HEK293T (cell line): ENCODE measurements at regions not wholly inside any gene's neighbourhood (a gene's known extent, or its start where the extent isn't known, plus 50 kb on each side); places are given as distances from the start of the nearest gene placed in this dataset.

Experiments used
- CTCF ChIA-PET: fragments of 350-600 bp; formaldehyde crosslinking; extraction: SDS; loops from one replicate; lab custom pipeline; 2021; ENCODE audit warnings: antibody characterized with exemption, inconsistent platforms; lab: Yijun Ruan, JAX
- POLR2A ChIA-PET: fragments of 350-600 bp; formaldehyde crosslinking; extraction: SDS; loops from one replicate; lab custom pipeline; 2020; ENCODE audit warnings: antibody characterized with exemption, inconsistent platforms; lab: Yijun Ruan, JAX
- DNase-seq: peaks from one replicate; pipeline ENCODE4 v3.0.0; 2012; ENCODE audit warnings: mixed read lengths; ENCODE audit errors: extremely low spot score
- ARNT ChIP-seq: fragments of 450-650 bp; IDR thresholded peaks from 2 replicates; pipeline ENCODE4 v1.6.1; 2017; ENCODE audit warnings: mild to moderate bottlenecking
- BHLHE40 ChIP-seq: fragments of 450-650 bp; IDR thresholded peaks from 2 replicates; pipeline ENCODE4 v1.6.1; 2016; ENCODE audit warnings: mild to moderate bottlenecking, moderate library complexity, borderline replicate concordance
- CTBP1 ChIP-seq: fragments of 450-650 bp; IDR thresholded peaks from 2 replicates; pipeline ENCODE4 v1.6.1; 2016; ENCODE audit warnings: borderline replicate concordance
- ELF4 ChIP-seq: fragments of 450-650 bp; IDR thresholded peaks from 2 replicates; pipeline ENCODE4 v1.6.1; 2017; ENCODE audit warnings: antibody characterized with exemption
- FOXA1 ChIP-seq: fragments of 450-650 bp; IDR thresholded peaks from 2 replicates; pipeline ENCODE4 v1.6.1; 2016; ENCODE audit warnings: mild to moderate bottlenecking
- FOXK2 ChIP-seq: fragments of 450-650 bp; IDR thresholded peaks from 2 replicates; pipeline ENCODE4 v1.6.1; 2016; ENCODE audit warnings: mild to moderate bottlenecking
- FOXM1 ChIP-seq: fragments of 450-650 bp; IDR thresholded peaks from 2 replicates; pipeline ENCODE4 v1.6.1; 2017; ENCODE audit warnings: mild to moderate bottlenecking, borderline replicate concordance
- HDGF ChIP-seq: fragments of 450-650 bp; IDR thresholded peaks from 2 replicates; pipeline ENCODE4 v1.6.1; 2017; ENCODE audit warnings: antibody characterized with exemption, borderline replicate concordance
- L3MBTL2 ChIP-seq: fragments of 450-650 bp; conservative IDR thresholded peaks from 2 replicates; pipeline ENCODE4 v1.6.1; 2016; ENCODE audit warnings: mild to moderate bottlenecking
- LEF1 ChIP-seq: fragments of 450-650 bp; IDR thresholded peaks from 2 replicates; pipeline ENCODE4 v1.6.1; 2017; ENCODE audit warnings: mild to moderate bottlenecking, borderline replicate concordance
- NFRKB ChIP-seq: fragments of 450-650 bp; IDR thresholded peaks from 2 replicates; pipeline ENCODE4 v1.6.1; 2016; ENCODE audit warnings: mild to moderate bottlenecking, moderate library complexity
- PKNOX1 ChIP-seq: fragments of 450-650 bp; IDR thresholded peaks from 2 replicates; pipeline ENCODE4 v1.6.1; 2016
- SP1 ChIP-seq: fragments of 450-650 bp; IDR thresholded peaks from 2 replicates; pipeline ENCODE4 v1.6.1; 2017
- SUZ12 ChIP-seq: fragments of 450-650 bp; IDR thresholded peaks from 2 replicates; pipeline ENCODE4 v1.6.1; 2016; ENCODE audit warnings: mild to moderate bottlenecking
- TARDBP ChIP-seq: fragments of 450-650 bp; IDR thresholded peaks from 2 replicates; pipeline ENCODE4 v1.6.1; 2016
- ZNF384 ChIP-seq: fragments of 450-650 bp; IDR thresholded peaks from 2 replicates; pipeline ENCODE4 v1.6.1; 2016

GRCh38 chr16:7914748-7915147 lies 582.1 kb downstream of the RBFOX1 start:
- POLR2A ChIA-PET, result no interaction called here
- TF ChIP-seq L3MBTL2, result no peak
- no peak for TF ChIP-seq ELF4
- TF ChIP-seq FOXK2, result no peak
- TF ChIP-seq LEF1, result no peak
- no peak for TF ChIP-seq ARNT
- TF ChIP-seq PKNOX1, result no peak
- TF ChIP-seq FOXA1, result no peak
- TF ChIP-seq TARDBP, result no peak
- TF ChIP-seq NFRKB, result no peak
- TF ChIP-seq SP1, result no peak
- TF ChIP-seq CTBP1, result no peak
- no peak for TF ChIP-seq SUZ12
- no peak for TF ChIP-seq FOXM1
- no peak for TF ChIP-seq BHLHE40
- TF ChIP-seq HDGF, result no peak
- no peak for TF ChIP-seq ZNF384
- DNase-seq, result no peak
- CTCF ChIA-PET, result no interaction called here

DNA sequence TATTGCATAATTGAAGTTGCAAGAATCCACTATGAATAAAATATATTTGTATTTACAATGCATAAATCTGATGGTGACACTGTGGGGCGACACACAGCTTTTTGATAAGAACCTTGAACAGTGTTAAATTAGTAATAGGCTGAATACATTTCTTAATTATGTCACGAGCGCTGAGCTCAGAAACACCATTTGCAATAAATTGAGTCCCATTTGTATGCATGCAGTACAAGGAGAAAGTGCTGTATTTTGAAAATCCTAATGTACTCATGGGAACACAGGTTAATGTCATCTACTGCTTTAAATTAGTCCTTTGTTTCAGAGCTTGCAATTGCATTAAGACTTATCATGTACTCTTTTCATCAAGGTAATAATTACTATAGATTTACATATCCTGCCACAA lies 579.5 kb downstream of the RBFOX1 start:
- POLR2A ChIA-PET, result no interaction called here
- TF ChIP-seq HDGF (no peak), SP1 (no peak), LEF1 (no peak), FOXA1 (no peak), CTBP1 (no peak), ARNT (no peak), TARDBP (no peak), SUZ12 (no peak), ZNF384 (no peak), L3MBTL2 (no peak), FOXK2 (no peak), NFRKB (no peak), BHLHE40 (no peak), ELF4 (no peak), PKNOX1 (no peak), FOXM1 (no peak)
- no peak for DNase-seq
- CTCF ChIA-PET, result no interaction called here

GRCh38 chr16:7910116-7910515 lies 577.5 kb downstream of the RBFOX1 start:
- POLR2A ChIA-PET, result no interaction called here
- TF ChIP-seq CTBP1, result no peak
- no peak for TF ChIP-seq NFRKB
- no peak for TF ChIP-seq FOXA1
- TF ChIP-seq LEF1, result no peak
- no peak for TF ChIP-seq ARNT
- TF ChIP-seq ZNF384, result no peak
- no peak for TF ChIP-seq SUZ12
- no peak for TF ChIP-seq PKNOX1
- no peak for TF ChIP-seq SP1
- TF ChIP-seq BHLHE40, result no peak
- no peak for DNase-seq
- CTCF ChIA-PET, result no interaction called here

GRCh38 chr16:7888411-7888810 lies 555.8 kb downstream of the RBFOX1 start:
- ChIA-PET POLR2A (no interaction called here), CTCF (no interaction called here)
- TF ChIP-seq NFRKB (no peak), FOXM1 (no peak), CTBP1 (no peak), HDGF (no peak), L3MBTL2 (no peak), ZNF384 (no peak), ARNT (no peak), SUZ12 (no peak), TARDBP (no peak), BHLHE40 (no peak), ELF4 (no peak), SP1 (no peak)

DNA sequence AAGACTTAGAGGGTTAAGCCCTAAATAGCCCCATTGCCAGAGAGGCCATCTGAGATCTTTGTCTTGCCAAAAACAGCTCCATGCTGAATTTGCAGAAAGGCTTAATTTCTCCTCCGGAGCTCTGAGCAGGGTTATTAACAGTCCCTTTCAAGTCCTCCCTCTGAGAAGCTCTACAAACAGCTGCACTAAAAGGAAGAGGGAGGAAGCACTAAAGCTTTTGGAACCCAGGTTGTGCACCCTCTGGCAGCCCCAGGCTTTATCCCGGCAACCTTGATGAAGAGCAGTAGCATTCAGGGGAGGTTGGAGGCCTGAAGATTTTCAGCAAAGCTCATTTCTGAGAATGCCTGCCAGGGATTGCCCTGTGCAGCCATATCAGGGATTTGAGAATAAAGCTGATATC lies 554.7 kb downstream of the RBFOX1 start:
- DNase-seq, result no peak
- TF ChIP-seq FOXA1 (no peak), CTBP1 (no peak), L3MBTL2 (no peak), SUZ12 (no peak), ARNT (no peak), HDGF (no peak), FOXK2 (no peak), PKNOX1 (no peak), TARDBP (no peak), NFRKB (no peak), ZNF384 (no peak), SP1 (no peak), FOXM1 (no peak), ELF4 (no peak), LEF1 (no peak)
- CTCF ChIA-PET, result no interaction called here
- POLR2A ChIA-PET, result no interaction called here

More at GRCh38 chr16:7888411-7888810, 555.8 kb downstream of the RBFOX1 start:
- no peak for DNase-seq

DNA sequence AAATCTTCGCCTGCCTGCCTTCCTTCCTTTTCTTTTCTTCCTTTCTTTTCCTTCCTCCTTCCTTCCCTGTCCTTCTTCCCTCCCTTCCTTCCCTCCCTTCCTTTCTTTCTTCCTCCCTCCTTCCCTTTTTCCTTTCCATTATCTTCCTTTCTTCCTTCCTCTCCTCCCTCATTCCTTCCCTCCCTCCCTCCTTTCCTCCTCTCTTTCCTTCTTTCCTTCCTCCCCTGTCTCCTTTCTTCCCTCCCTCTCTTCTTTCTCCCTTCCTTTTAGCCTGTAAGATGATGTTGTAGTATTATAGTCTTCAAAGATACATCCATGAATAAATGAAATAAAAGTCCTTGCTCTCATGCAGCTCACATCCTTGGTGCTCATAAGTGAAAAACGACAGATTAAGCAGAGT lies 539.3 kb downstream of the RBFOX1 start:
- TF ChIP-seq NFRKB (no peak), FOXM1 (no peak), ZNF384 (no peak)
- no peak for DNase-seq
- POLR2A ChIA-PET, result no interaction called here
- CTCF ChIA-PET, result no interaction called here
